ENCODE measurements at regions not wholly inside any gene's neighbourhood (a gene's known extent, or its start where the extent isn't known, plus 50 kb on each side); places are given as distances from the start of the nearest gene placed in this dataset.

DNA sequence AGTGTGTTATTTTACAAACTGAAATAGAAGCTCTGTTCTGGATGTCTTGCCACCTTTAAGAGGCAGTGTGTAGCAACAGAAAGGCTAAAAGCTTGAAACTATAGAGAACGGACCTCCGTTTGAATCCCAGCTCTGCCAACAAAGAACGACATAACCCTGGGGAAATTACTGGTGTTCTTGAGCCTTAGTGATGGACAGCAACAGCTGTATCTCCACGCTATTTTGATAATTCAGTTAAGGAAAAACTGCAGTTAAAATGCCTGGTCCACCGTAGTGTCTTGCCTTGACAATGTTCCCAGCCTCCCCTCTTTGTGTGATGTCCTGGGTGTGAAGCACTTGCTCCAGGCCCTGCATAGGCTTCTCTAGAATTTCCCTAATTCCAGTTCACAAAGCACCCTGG is 256.8 kb upstream of the HS3ST1 start:
- H4K5ac ChIP-seq (ENCODE audit: low read depth, low read length), result no peak overlapping the region
- H2BK20ac ChIP-seq (ENCODE audit: low read depth, low read length), result no peak overlapping the region
- TF ChIP-seq SMC3 (IDR thresholded peaks at IDR 0.05; ENCODE audit: low read depth, low read length), result no peak
- no peak for TF ChIP-seq FOS (IDR thresholded peaks at IDR 0.05; ENCODE audit: low read depth, low read length)
- TF ChIP-seq, protein P1, sequence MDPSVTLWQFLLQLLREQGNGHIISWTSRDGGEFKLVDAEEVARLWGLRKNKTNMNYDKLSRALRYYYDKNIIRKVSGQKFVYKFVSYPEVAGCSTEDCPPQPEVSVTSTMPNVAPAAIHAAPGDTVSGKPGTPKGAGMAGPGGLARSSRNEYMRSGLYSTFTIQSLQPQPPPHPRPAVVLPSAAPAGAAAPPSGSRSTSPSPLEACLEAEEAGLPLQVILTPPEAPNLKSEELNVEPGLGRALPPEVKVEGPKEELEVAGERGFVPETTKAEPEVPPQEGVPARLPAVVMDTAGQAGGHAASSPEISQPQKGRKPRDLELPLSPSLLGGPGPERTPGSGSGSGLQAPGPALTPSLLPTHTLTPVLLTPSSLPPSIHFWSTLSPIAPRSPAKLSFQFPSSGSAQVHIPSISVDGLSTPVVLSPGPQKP (IDR thresholded peaks at IDR 0.05; ENCODE audit: borderline replicate concordance, low read depth, low read length), result no peak
- TF ChIP-seq NFE2L2 (IDR thresholded peaks at IDR 0.05; ENCODE audit: low read depth, low read length), result no peak
- H3K4me1 ChIP-seq (ENCODE audit: control insufficient read depth, insufficient read depth, low read length), result no peaks in the 10 kb centered on the region
- no peaks in the 10 kb centered on the region for H3K9me3 ChIP-seq (ENCODE audit: control insufficient read depth, insufficient read depth, low read length)
- no peak overlapping the region for H2BK15ac ChIP-seq (ENCODE audit: low read depth, low read length)
- BruUV-seq (replicated peaks), result no TSS peak
- H3K27ac ChIP-seq (ENCODE audit: insufficient read depth, low read length), result no peak overlapping the region
- dilution Hi-C loops (cut with HindIII; ENCODE audit: low sequenced_read_pairs, unreplicated experiment) (no loop called here), in situ Hi-C loops (cut with MboI; ENCODE audit: low sequenced_read_pairs) (no loop called here), intact Hi-C loops (cut with micrococcal nuclease) (no loop called here)
- H3K56ac ChIP-seq (ENCODE audit: extremely low read depth, insufficient read depth, low read length), result no peak overlapping the region
- H3K4me2 ChIP-seq (ENCODE audit: low read depth, low read length), result no peak overlapping the region
- H3K27me3 ChIP-seq (ENCODE audit: control insufficient read depth, insufficient read depth, low read length), result no peaks in the 10 kb centered on the region
- ATAC-seq (ENCODE audit: low read depth), result no peak
- H2BK5ac ChIP-seq (ENCODE audit: low read depth, low read length, poor library complexity, severe bottlenecking), result no peak overlapping the region
- no peak overlapping the region for H3K18ac ChIP-seq (ENCODE audit: low read depth, low read length)
- no peaks in the 10 kb centered on the region for H4K20me1 ChIP-seq (ENCODE audit: insufficient read depth, low read length)
- no peak overlapping the region for H2AK5ac ChIP-seq (ENCODE audit: low read depth, low read length)
- WGBS, 2 experiments (ENCODE audit: extremely low coverage in 2 of 2, insufficient read length in 1 of 2), result 87% methylated on average over 3 of the region's 5 CpGs; no CpG with 5 or more reads in 1 of the 2 experiments
- no peak overlapping the region for H3K4ac ChIP-seq (ENCODE audit: low read depth, low read length)
- H3K14ac ChIP-seq (replicated peaks; ENCODE audit: low read depth, low read length), result no peak overlapping the region
- no peak overlapping the region for H2AFZ ChIP-seq (replicated peaks; ENCODE audit: low read length, poor library complexity)
- no peak overlapping the region for H4K91ac ChIP-seq (ENCODE audit: insufficient read depth, low read depth, low read length)
- no peak overlapping the region for H3K23ac ChIP-seq (ENCODE audit: low read depth, low read length)
- H3K4me3 ChIP-seq (ENCODE audit: insufficient read depth, low read depth, low read length), result no peak overlapping the region
- ChIA-PET CTCF (no interaction called here), POLR2A (ENCODE audit: unreplicated experiment) (no interaction called here)
- no peak overlapping the region for H4K8ac ChIP-seq (ENCODE audit: low read depth in 2 of 2, low read length in 2 of 2)
- no peak overlapping the region for H3K9ac ChIP-seq (ENCODE audit: low read depth, low read length)
- no peak for DNase-seq
- no peaks in the 10 kb centered on the region for H3K36me3 ChIP-seq (ENCODE audit: control insufficient read depth, insufficient read depth, low read length)
- H3K79me1 ChIP-seq (ENCODE audit: low read depth in 1 of 2, low read length in 2 of 2), result no peaks in the 10 kb centered on the region
- H2AK9ac ChIP-seq (replicated peaks; ENCODE audit: low read depth, low read length, poor library complexity), result no peak overlapping the region
- H2BK120ac ChIP-seq (ENCODE audit: low read depth, low read length), result no peak overlapping the region
- H3K9me1 ChIP-seq (ENCODE audit: insufficient read depth, low read length), result no peaks in the 10 kb centered on the region
